K562 (cell line): ENCODE measurements at regions not wholly inside any gene's neighbourhood (a gene's known extent, or its start where the extent isn't known, plus 50 kb on each side); places are given as distances from the start of the nearest gene placed in this dataset.

ENCODE experiments used
- ATAC-seq: fragments of 200-7000 bp; cut with Tn5 transposase; 3 replicates; pipeline ENCODE4 v1.9.1; 2020; ENCODE audit warnings: moderate library complexity
- BruUV-seq: library from RNA; stranded (reverse); fragments of 400-500 nt; replicated peaks from 2 replicates; lab custom pipeline; 2021; lab: Mats Ljungman, UMichigan
- CTCF ChIA-PET: fragments of 300-600 bp; formaldehyde crosslinking; extraction: SDS; loops from one replicate; lab custom pipeline; 2021; ENCODE audit warnings: low intra/inter-chr PET ratio; lab: Yijun Ruan, JAX
- POLR2A ChIA-PET: fragments of 300-600, 350-650 bp; sonication (Branson Sonifier 250); formaldehyde crosslinking; extraction: SDS; loops from one replicate; lab custom pipeline; 2021; ENCODE audit warnings: antibody characterized with exemption, inconsistent platforms; lab: Yijun Ruan, JAX
- DNase-seq, 4 experiments: peaks; one replicate each; pipeline versions ENCODE4 v3.0.0 to v3.0.0-alpha.2; 2011 to 2018; ENCODE audit warnings: low spot score in 3 of 4, mixed read lengths in 3 of 4; ENCODE audit errors: extremely low read depth in 1 of 4
- FAIRE-seq: peaks from 2 replicates; lab custom pipeline; 2011; peaks lifted over from hg19 to GRCh38; lab: Jason Lieb, UNC
- H2AFZ ChIP-seq: 2 replicates; pipeline ENCODE4 v1.6.0; 2011; ENCODE audit warnings: low read depth, low read length, control low read depth, inconsistent platforms
- H3K27ac ChIP-seq: fragments of 200-600 bp; 3 replicates; pipeline ENCODE4 v1.8.0; 2011; ENCODE audit warnings: low read depth, mild to moderate bottlenecking, control low read depth, inconsistent platforms, low read length, moderate library complexity, mixed read lengths; ENCODE audit errors: extremely low read depth
- H3K27me3 ChIP-seq, 2 experiments: fragments of 300-600 bp in 1 of 2; 2 replicates in 1 of 2; 3 replicates in 1 of 2; pipeline versions ENCODE4 v1.6.0 to v1.8.0; 2011; ENCODE audit warnings: inconsistent platforms in 2 of 2, low read length in 2 of 2, mild to moderate bottlenecking in 1 of 2, mixed read lengths in 1 of 2, moderate library complexity in 1 of 2; ENCODE audit not compliant: control insufficient read depth in 2 of 2, insufficient read depth in 2 of 2
- H3K36me3 ChIP-seq: fragments of 300-600 bp; 3 replicates; pipeline ENCODE4 v1.8.0; 2011; ENCODE audit warnings: mild to moderate bottlenecking, low read length, inconsistent platforms; ENCODE audit not compliant: control insufficient read depth, insufficient read depth
- H3K4me1 ChIP-seq, 2 experiments: fragments of 200-600 bp in 1 of 2; replicated peaks in 1 of 2; 2 replicates in 1 of 2; 3 replicates in 1 of 2; pipeline versions ENCODE4 v1.5.1 to v1.8.0; 2011; ENCODE audit warnings: inconsistent platforms in 2 of 2, low read length in 2 of 2, mild to moderate bottlenecking in 1 of 2, mixed read lengths in 1 of 2, moderate library complexity in 1 of 2; ENCODE audit not compliant: control insufficient read depth in 2 of 2, insufficient read depth in 2 of 2
- H3K4me2 ChIP-seq: 2 replicates; pipeline ENCODE4 v1.6.1; 2011; ENCODE audit warnings: low read length, control low read depth, inconsistent platforms, mixed read lengths; ENCODE audit not compliant: insufficient read depth
- H3K4me3 ChIP-seq: fragments of 200-600 bp; sonication (generic), shearing (Covaris generic); 2 replicates; pipeline ENCODE4 v1.5.1; 2016; ENCODE audit warnings: control low read depth, inconsistent platforms
- H3K79me2 ChIP-seq: fragments of 200-600 bp; 3 replicates; pipeline ENCODE4 v1.8.0; 2011; ENCODE audit warnings: low read length, inconsistent platforms; ENCODE audit not compliant: control insufficient read depth, insufficient read depth
- H3K9ac ChIP-seq, 2 experiments: 2 replicates each; pipeline versions ENCODE4 v1.6.0 to v1.6.1; 2011; ENCODE audit warnings: low read depth in 2 of 2, low read length in 2 of 2, control low read depth in 1 of 2, inconsistent platforms in 1 of 2, mild to moderate bottlenecking in 1 of 2, mixed read lengths in 1 of 2; ENCODE audit not compliant: insufficient read depth in 1 of 2
- H3K9me1 ChIP-seq: one replicate; pipeline ENCODE4 v1.6.0; 2011; ENCODE audit warnings: inconsistent platforms, mild to moderate bottlenecking, low read length, moderate library complexity; ENCODE audit not compliant: control insufficient read depth, insufficient read depth
- H3K9me3 ChIP-seq: replicated peaks from 2 replicates; pipeline ENCODE4 v1.5.1; 2011; ENCODE audit warnings: low read depth, low read length, inconsistent platforms; ENCODE audit not compliant: control insufficient read depth, insufficient read depth
- H4K20me1 ChIP-seq: replicated peaks from 2 replicates; pipeline ENCODE4 v1.6.1; 2011; ENCODE audit warnings: low read length, inconsistent platforms, mixed read lengths; ENCODE audit not compliant: control insufficient read depth, insufficient read depth
- ARHGAP35 ChIP-seq: fragments of 450-650 bp; IDR thresholded peaks from 2 replicates; pipeline ENCODE4 v1.6.1; 2018; ENCODE audit not compliant: partially characterized antibody
- EP400 ChIP-seq: fragments of 450-650 bp; IDR thresholded peaks from 2 replicates; pipeline ENCODE4 v1.6.1; 2017; ENCODE audit warnings: antibody characterized with exemption, mild to moderate bottlenecking, moderate library complexity
- SAP30 ChIP-seq: fragments of 200-600 bp; sonication (generic); IDR thresholded peaks from 2 replicates; pipeline ENCODE4 v1.6.1; 2012; ENCODE audit warnings: borderline replicate concordance, low read depth, mild to moderate bottlenecking, moderate library complexity, low read length, control low read depth, inconsistent platforms; ENCODE audit not compliant: insufficient read depth, poor library complexity, severe bottlenecking
- TEAD4 ChIP-seq, 2 experiments: sonication (generic) in 1 of 2; formaldehyde crosslinking in 1 of 2; IDR thresholded peaks; 2 replicates each; pipeline versions ENCODE4 v1.6.1 to v1.8.0; 2012 to 2022; ENCODE audit warnings: borderline replicate concordance in 1 of 2, inconsistent platforms in 1 of 2, low read length in 1 of 2, mild to moderate bottlenecking in 1 of 2, missing genetic modification reagents in 1 of 2
- ZNF165 ChIP-seq: fragments of 250-450 bp; sonication (Bioruptor Pico); IDR thresholded peaks from 2 replicates; pipeline ENCODE4 v1.4.0; 2020; ENCODE audit warnings: borderline replicate concordance
- WGBS: fragments of 100-300 bp; shearing (Covaris generic); methylation state at CpG from one replicate; pipeline ENCODE4 v1.1.6; 2016; ENCODE audit warnings: low coverage, mixed read lengths; ENCODE audit not compliant: insufficient coverage; ENCODE audit errors: missing lambda C conversion rate; 5-methylcytosine and 5-hydroxymethylcytosine counted together
- in situ Hi-C: fragments of 300-500 bp; cut with MboI; formaldehyde crosslinking; loops from 4 replicates; pipeline ENCODE4 v1.15.0; 2018; ENCODE audit warnings: inconsistent platforms, mixed read lengths
- intact Hi-C: fragments of 100-400 bp; cut with micrococcal nuclease; formaldehyde crosslinking; loops from 2 replicates; pipeline ENCODE4 v1.14.2; 2022
- TF ChIP-seq, protein P1 (sequence below): IDR thresholded peaks from 2 replicates; pipeline ENCODE4 v1.6.1; 2016; ENCODE audit warnings: missing genetic modification characterization, missing compliant biosample characterization
- TF ChIP-seq, protein P2 (sequence below): sonication (generic); formaldehyde crosslinking; IDR thresholded peaks from 2 replicates; pipeline ENCODE4 v1.8.1; 2023; ENCODE audit warnings: mild to moderate bottlenecking, missing genetic modification reagents, moderate library complexity

DNA sequence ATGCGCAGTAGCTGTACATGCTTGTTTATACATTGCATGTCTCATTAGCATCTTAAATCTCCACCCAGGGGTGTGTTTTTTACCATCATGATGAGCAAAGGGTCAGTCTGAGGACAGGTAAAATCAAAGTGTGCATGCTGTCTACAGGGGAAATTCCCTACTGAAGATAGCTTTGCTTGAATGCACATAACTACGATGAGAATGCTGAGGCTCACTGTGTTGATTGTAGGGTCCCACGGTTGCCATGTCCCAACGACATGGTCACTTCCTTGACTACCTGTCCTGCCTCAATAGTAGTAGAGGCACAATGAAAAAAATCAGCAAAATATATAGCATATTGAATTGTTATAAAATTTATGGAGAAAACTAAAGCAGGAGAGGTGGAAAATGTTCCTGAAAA lies 95.6 kb upstream of the TUSC1 start:
- Histone ChIP-seq H3K36me3 (no peaks in the 10 kb centered on the region), H2AFZ (no peak overlapping the region), H4K20me1 (no peaks in the 10 kb centered on the region), H3K4me3 (no peak overlapping the region), H3K27me3 (no peaks in the 10 kb centered on the region), H3K27ac (no peak overlapping the region), H3K79me2 (no peaks in the 10 kb centered on the region), H3K9ac (no peak overlapping the region), H3K9me3 (no peaks in the 10 kb centered on the region), H3K4me2 (no peak overlapping the region), H3K9me1 (no peaks in the 10 kb centered on the region), H3K4me1 (no peaks in the 10 kb centered on the region)
- POLR2A ChIA-PET: no interaction called here
- FAIRE-seq: no peak
- in situ Hi-C loops: no loop called here
- no peak for DNase-seq
- intact Hi-C loops: no loop called here
- no peak for ATAC-seq
- CTCF ChIA-PET: no interaction called here
- no CpG with 5 or more reads among the region's 4 CpGs for WGBS
- no peak for TF ChIP-seq EP400
- no TSS peak for BruUV-seq

DNA sequence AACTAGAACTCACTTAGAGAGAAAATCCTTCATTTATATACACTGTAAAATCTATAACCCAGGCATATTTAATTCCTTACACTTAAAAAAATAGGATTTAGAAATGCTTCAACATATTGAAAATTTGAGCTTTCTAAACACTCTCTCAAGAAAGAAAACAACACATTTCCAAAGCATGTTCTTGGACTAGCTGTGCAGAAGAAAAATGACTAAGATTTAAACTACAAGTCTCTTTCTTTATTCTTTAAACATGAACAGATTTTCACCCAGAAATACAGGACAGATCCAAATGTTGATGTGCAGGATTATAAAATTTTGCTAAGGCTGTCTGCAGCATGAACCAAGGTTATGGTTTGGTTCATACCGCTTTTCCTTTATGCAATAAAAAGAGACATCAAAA lies 77.7 kb upstream of the TUSC1 start:
- ChIA-PET CTCF (no interaction called here), POLR2A (no interaction called here)
- Histone ChIP-seq H3K4me2 (no peak overlapping the region), H3K9me3 (no peaks in the 10 kb centered on the region), H3K9ac (no peak overlapping the region), H3K79me2 (no peaks in the 10 kb centered on the region), H3K27me3 (no peaks in the 10 kb centered on the region), H3K9me1 (no peaks in the 10 kb centered on the region), H3K36me3 (no peaks in the 10 kb centered on the region), H3K27ac (no peak overlapping the region), H2AFZ (no peak overlapping the region), H3K4me3 (no peak overlapping the region), H3K4me1 (no peaks in the 10 kb centered on the region), H4K20me1 (no peaks in the 10 kb centered on the region)
- intact Hi-C loops (no loop called here), in situ Hi-C loops (no loop called here)
- no CpG with 5 or more reads among the region's 1 CpG for WGBS
- no TSS peak for BruUV-seq
- no peak for FAIRE-seq
- ATAC-seq: no peak
- no peak for DNase-seq
- TF ChIP-seq SAP30: no peak
- TF ChIP-seq, protein P1, sequence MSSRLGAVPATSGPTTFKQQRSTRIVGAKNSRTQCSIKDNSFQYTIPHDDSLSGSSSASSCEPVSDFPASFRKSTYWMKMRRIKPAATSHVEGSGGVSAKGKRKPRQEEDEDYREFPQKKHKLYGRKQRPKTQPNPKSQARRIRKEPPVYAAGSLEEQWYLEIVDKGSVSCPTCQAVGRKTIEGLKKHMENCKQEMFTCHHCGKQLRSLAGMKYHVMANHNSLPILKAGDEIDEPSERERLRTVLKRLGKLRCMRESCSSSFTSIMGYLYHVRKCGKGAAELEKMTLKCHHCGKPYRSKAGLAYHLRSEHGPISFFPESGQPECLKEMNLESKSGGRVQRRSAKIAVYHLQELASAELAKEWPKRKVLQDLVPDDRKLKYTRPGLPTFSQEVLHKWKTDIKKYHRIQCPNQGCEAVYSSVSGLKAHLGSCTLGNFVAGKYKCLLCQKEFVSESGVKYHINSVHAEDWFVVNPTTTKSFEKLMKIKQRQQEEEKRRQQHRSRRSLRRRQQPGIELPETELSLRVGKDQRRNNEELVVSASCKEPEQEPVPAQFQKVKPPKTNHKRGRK (tag): no peak
- TF ChIP-seq ZNF165 (CRISPR knock-in tag): no peak
- TF ChIP-seq ARHGAP35: no peak
- TF ChIP-seq, protein P2, sequence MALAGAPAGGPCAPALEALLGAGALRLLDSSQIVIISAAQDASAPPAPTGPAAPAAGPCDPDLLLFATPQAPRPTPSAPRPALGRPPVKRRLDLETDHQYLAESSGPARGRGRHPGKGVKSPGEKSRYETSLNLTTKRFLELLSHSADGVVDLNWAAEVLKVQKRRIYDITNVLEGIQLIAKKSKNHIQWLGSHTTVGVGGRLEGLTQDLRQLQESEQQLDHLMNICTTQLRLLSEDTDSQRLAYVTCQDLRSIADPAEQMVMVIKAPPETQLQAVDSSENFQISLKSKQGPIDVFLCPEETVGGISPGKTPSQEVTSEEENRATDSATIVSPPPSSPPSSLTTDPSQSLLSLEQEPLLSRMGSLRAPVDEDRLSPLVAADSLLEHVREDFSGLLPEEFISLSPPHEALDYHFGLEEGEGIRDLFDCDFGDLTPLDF (CRISPR knock-in tag): no peak
- no peak for TF ChIP-seq TEAD4 (IDR thresholded peaks at IDR 0.05; ENCODE audit: low read length)
- TF ChIP-seq TEAD4 (CRISPR knock-in tag; IDR thresholded peaks at IDR 0.05; ENCODE audit: borderline replicate concordance): no peak
